K562 (cell line): ENCODE measurements at regions not wholly inside any gene's neighbourhood (a gene's known extent, or its start where the extent isn't known, plus 50 kb on each side); places are given as distances from the start of the nearest gene placed in this dataset.

Source experiments
- CREB1 ChIP-seq, 2 experiments: sonication (generic) in 1 of 2; formaldehyde crosslinking in 1 of 2; IDR thresholded peaks; 2 replicates each; pipeline versions ENCODE4 v1.6.1 to v1.8.0; 2012 to 2022; ENCODE audit warnings: inconsistent platforms in 1 of 2, mild to moderate bottlenecking in 1 of 2, missing genetic modification reagents in 1 of 2, moderate library complexity in 1 of 2
- PCBP2 ChIP-seq: fragments of 200-400 bp; formaldehyde crosslinking; IDR thresholded peaks from 2 replicates; pipeline ENCODE4 v1.6.1; 2018; ENCODE audit warnings: low read length, low read depth, mild to moderate bottlenecking, moderate library complexity; ENCODE audit not compliant: poor library complexity, severe bottlenecking
- TGIF2 ChIP-seq: sonication (generic); formaldehyde crosslinking; IDR thresholded peaks from 2 replicates; pipeline ENCODE4 v1.8.1; 2022; ENCODE audit warnings: mild to moderate bottlenecking, missing genetic modification reagents, moderate library complexity
- ZBTB49 ChIP-seq: sonication (generic); formaldehyde crosslinking; IDR thresholded peaks from 2 replicates; pipeline ENCODE4 v1.8.0; 2022; ENCODE audit warnings: missing genetic modification reagents, mild to moderate bottlenecking, borderline replicate concordance
- ZFP91 ChIP-seq: sonication (generic); formaldehyde crosslinking; IDR thresholded peaks from 2 replicates; pipeline ENCODE4 v1.8.0; 2022; ENCODE audit warnings: mild to moderate bottlenecking, missing genetic modification reagents
- ZNF354B ChIP-seq: fragments of 250-450 bp; sonication (Bioruptor Pico); IDR thresholded peaks from 2 replicates; pipeline ENCODE4 v1.4.0; 2020

GRCh38 chr5:109246841-109247592 is 162.8 kb downstream of the PJA2 start (continued):
- TF ChIP-seq PCBP2 (no peak), TGIF2 (no peak), ZBTB49 (CRISPR knock-in tag) (no peak), ZNF354B (CRISPR knock-in tag) (no peak), CREB1 (IDR thresholded peaks at IDR 0.05) (no peak), CREB1 (CRISPR knock-in tag; IDR thresholded peaks at IDR 0.05) (no peak), ZFP91 (no peak)
